ENCODE measurements at regions not wholly inside any gene's neighbourhood (a gene's known extent, or its start where the extent isn't known, plus 50 kb on each side); places are given as distances from the start of the nearest gene placed in this dataset.

GRCh38 chr13:89574077-89574476 is 1773.4 kb upstream of the MIR17HG start:
- Histone ChIP-seq H3K4me3 (replicated peaks; ENCODE audit: insufficient read depth, low read length) (no peak overlapping the region), H3K27ac (replicated peaks) (no peak overlapping the region), H3K27me3 (ENCODE audit: insufficient read depth, poor library complexity, severe bottlenecking) (no peaks in the 10 kb centered on the region)
- TF ChIP-seq GABPA (IDR thresholded peaks at IDR 0.05; ENCODE audit: low read depth) (no peak), REST (IDR thresholded peaks at IDR 0.05; ENCODE audit: insufficient replicate concordance, low read depth) (no peak), SPI1 (IDR thresholded peaks at IDR 0.05; ENCODE audit: borderline replicate concordance, low read depth) (no peak), POLR2AphosphoS5 (IDR thresholded peaks at IDR 0.05; ENCODE audit: low read depth) (no peak)
- TF ChIP-seq, protein P1, sequence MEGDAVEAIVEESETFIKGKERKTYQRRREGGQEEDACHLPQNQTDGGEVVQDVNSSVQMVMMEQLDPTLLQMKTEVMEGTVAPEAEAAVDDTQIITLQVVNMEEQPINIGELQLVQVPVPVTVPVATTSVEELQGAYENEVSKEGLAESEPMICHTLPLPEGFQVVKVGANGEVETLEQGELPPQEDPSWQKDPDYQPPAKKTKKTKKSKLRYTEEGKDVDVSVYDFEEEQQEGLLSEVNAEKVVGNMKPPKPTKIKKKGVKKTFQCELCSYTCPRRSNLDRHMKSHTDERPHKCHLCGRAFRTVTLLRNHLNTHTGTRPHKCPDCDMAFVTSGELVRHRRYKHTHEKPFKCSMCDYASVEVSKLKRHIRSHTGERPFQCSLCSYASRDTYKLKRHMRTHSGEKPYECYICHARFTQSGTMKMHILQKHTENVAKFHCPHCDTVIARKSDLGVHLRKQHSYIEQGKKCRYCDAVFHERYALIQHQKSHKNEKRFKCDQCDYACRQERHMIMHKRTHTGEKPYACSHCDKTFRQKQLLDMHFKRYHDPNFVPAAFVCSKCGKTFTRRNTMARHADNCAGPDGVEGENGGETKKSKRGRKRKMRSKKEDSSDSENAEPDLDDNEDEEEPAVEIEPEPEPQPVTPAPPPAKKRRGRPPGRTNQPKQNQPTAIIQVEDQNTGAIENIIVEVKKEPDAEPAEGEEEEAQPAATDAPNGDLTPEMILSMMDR (IDR thresholded peaks at IDR 0.05; ENCODE audit: insufficient read depth, low read length) = no peak
- DNase-seq (ENCODE audit: low read depth in 1 of 2, low spot score in 1 of 2) = no peak

DNA sequence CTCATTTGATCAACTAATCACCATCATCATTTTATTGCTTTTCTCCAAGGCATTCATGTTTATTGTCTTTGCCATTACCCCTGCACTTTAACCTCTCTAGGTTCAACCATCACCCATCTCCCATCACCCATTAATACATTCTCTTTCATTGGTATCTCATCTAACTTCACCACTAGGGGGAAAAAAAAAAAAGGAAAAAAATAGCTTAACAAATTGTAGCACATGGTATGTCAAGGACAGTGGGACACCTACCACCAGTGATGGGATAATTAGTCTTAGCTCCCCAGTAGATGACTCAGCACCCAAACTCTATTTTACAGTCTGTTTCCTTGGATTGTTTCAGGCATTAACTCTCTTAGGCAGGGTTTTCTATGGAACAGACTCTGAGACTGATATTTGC is 1770.2 kb upstream of the MIR17HG start:
- no peak for DNase-seq (ENCODE audit: low read depth in 1 of 2, low spot score in 1 of 2)
- Histone ChIP-seq H3K27me3 (ENCODE audit: insufficient read depth, poor library complexity, severe bottlenecking) (no peaks in the 10 kb centered on the region), H3K27ac (replicated peaks) (no peak overlapping the region), H3K4me3 (replicated peaks; ENCODE audit: insufficient read depth, low read length) (no peak overlapping the region)
- no peak for TF ChIP-seq POLR2AphosphoS5 (IDR thresholded peaks at IDR 0.05; ENCODE audit: low read depth)
- TF ChIP-seq, protein P1 (IDR thresholded peaks at IDR 0.05; ENCODE audit: insufficient read depth, low read length) = no peak
- TF ChIP-seq SPI1 (IDR thresholded peaks at IDR 0.05; ENCODE audit: borderline replicate concordance, low read depth) = no peak
- no peak for TF ChIP-seq REST (IDR thresholded peaks at IDR 0.05; ENCODE audit: insufficient replicate concordance, low read depth)
- TF ChIP-seq GABPA (IDR thresholded peaks at IDR 0.05; ENCODE audit: low read depth) = no peak

- no peak overlapping the region for H3K27ac ChIP-seq (replicated peaks)
- no peak for DNase-seq (ENCODE audit: low read depth in 1 of 2, low spot score in 1 of 2)
- no peak overlapping the region for H3K4me3 ChIP-seq (replicated peaks; ENCODE audit: insufficient read depth, low read length)
- no peak for TF ChIP-seq GABPA (IDR thresholded peaks at IDR 0.05; ENCODE audit: low read depth)
- no peak for TF ChIP-seq REST (IDR thresholded peaks at IDR 0.05; ENCODE audit: insufficient replicate concordance, low read depth)
- H3K27me3 ChIP-seq (ENCODE audit: insufficient read depth, poor library complexity, severe bottlenecking) = no peaks in the 10 kb centered on the region
Observed at GRCh38 chr13:89584058-89584620, 1763.3 kb upstream of the MIR17HG start.
